ENCODE measurements at regions not wholly inside any gene's neighbourhood (a gene's known extent, or its start where the extent isn't known, plus 50 kb on each side); places are given as distances from the start of the nearest gene placed in this dataset.

- Histone ChIP-seq H3K4me3 (no peak overlapping the region), H3K27me3 (no peaks in the 10 kb centered on the region), H3K4me1 (no peaks in the 10 kb centered on the region), H3K27ac (no peak overlapping the region), H3K36me3 (no peaks in the 10 kb centered on the region), H3K9me3 (no peaks in the 10 kb centered on the region)
- no peak for DNase-seq (ENCODE audit: low spot score in 2 of 2)
- TF ChIP-seq POLR2AphosphoS5 (IDR thresholded peaks at IDR 0.05) (no peak), CTCF (IDR thresholded peaks at IDR 0.05) (no peak), POLR2A (IDR thresholded peaks at IDR 0.05) (no peak), EP300 (IDR thresholded peaks at IDR 0.05) (no peak)
- 48% methylated on average over 1 of the region's 1 CpG for WGBS
Observed at GRCh38 chr1:82819234-82819633, 1018.5 kb downstream of the ADGRL2 start.

GRCh38 chr1:82818586-82818985 lies 1017.9 kb downstream of the ADGRL2 start:
- no peak overlapping the region for H3K4me3 ChIP-seq
- H3K27me3 ChIP-seq, result no peaks in the 10 kb centered on the region
- H3K9me3 ChIP-seq, result no peaks in the 10 kb centered on the region
- no peaks in the 10 kb centered on the region for H3K4me1 ChIP-seq
- H3K36me3 ChIP-seq, result no peaks in the 10 kb centered on the region
- DNase-seq (ENCODE audit: low spot score in 2 of 2), result no peak
- no peak overlapping the region for H3K27ac ChIP-seq
- no peak for TF ChIP-seq CTCF (IDR thresholded peaks at IDR 0.05)
- no peak for TF ChIP-seq EP300 (IDR thresholded peaks at IDR 0.05)
- no peak for TF ChIP-seq POLR2AphosphoS5 (IDR thresholded peaks at IDR 0.05)
- TF ChIP-seq POLR2A (IDR thresholded peaks at IDR 0.05), result no peak
- 65% methylated on average over 1 of the region's 1 CpG for WGBS

GRCh38 chr1:82813386-82813785 lies 1012.7 kb downstream of the ADGRL2 start:
- Histone ChIP-seq H3K4me1 (no peaks in the 10 kb centered on the region), H3K27me3 (no peaks in the 10 kb centered on the region), H3K4me3 (no peak overlapping the region), H3K36me3 (no peaks in the 10 kb centered on the region), H3K9me3 (no peaks in the 10 kb centered on the region), H3K27ac (no peak overlapping the region)
- DNase-seq (ENCODE audit: low spot score in 2 of 2), result no peak
- TF ChIP-seq CTCF (IDR thresholded peaks at IDR 0.05) (no peak), POLR2A (IDR thresholded peaks at IDR 0.05) (no peak), POLR2AphosphoS5 (IDR thresholded peaks at IDR 0.05) (no peak)

GRCh38 chr1:82810601-82811000 lies 1009.9 kb downstream of the ADGRL2 start:
- TF ChIP-seq CTCF (IDR thresholded peaks at IDR 0.05) (no peak), POLR2AphosphoS5 (IDR thresholded peaks at IDR 0.05) (no peak), EP300 (IDR thresholded peaks at IDR 0.05) (no peak), POLR2A (IDR thresholded peaks at IDR 0.05) (no peak)
- H3K4me1 ChIP-seq, result no peaks in the 10 kb centered on the region
- H3K27me3 ChIP-seq, result no peaks in the 10 kb centered on the region
- no peak overlapping the region for H3K4me3 ChIP-seq
- H3K36me3 ChIP-seq, result no peaks in the 10 kb centered on the region
- WGBS, result 71% methylated on average over 3 of the region's 3 CpGs
- no peak for DNase-seq (ENCODE audit: low spot score in 2 of 2)
- H3K9me3 ChIP-seq, result no peaks in the 10 kb centered on the region
- no peak overlapping the region for H3K27ac ChIP-seq

GRCh38 chr1:82807563-82807962 lies 1006.8 kb downstream of the ADGRL2 start:
- Histone ChIP-seq H3K36me3 (no peaks in the 10 kb centered on the region), H3K4me1 (no peaks in the 10 kb centered on the region), H3K27ac (no peak overlapping the region), H3K27me3 (no peaks in the 10 kb centered on the region), H3K9me3 (no peaks in the 10 kb centered on the region), H3K4me3 (no peak overlapping the region)
- TF ChIP-seq POLR2AphosphoS5 (IDR thresholded peaks at IDR 0.05) (no peak), EP300 (IDR thresholded peaks at IDR 0.05) (no peak), POLR2A (IDR thresholded peaks at IDR 0.05) (no peak), CTCF (IDR thresholded peaks at IDR 0.05) (no peak)
- 85% methylated on average over 3 of the region's 3 CpGs for WGBS
- DNase-seq (ENCODE audit: low spot score in 2 of 2), result no peak

Data from suprapubic skin (tissue), 4 donors.